ENCODE measurements at regions not wholly inside any gene's neighbourhood (a gene's known extent, or its start where the extent isn't known, plus 50 kb on each side); places are given as distances from the start of the nearest gene placed in this dataset.

GRCh38 chr12:34379142-34379541 lies 356.8 kb downstream of the ALG10 start:
- DNase-seq: no peak

- DNase-seq: no peak
Measured at GRCh38 chr12:34384693-34385092, 362.4 kb downstream of the ALG10 start.

- no peak for DNase-seq
Measured at GRCh38 chr12:34386016-34386415, 363.7 kb downstream of the ALG10 start.

- DNase-seq: no peak
Measured at GRCh38 chr12:34386621-34387255, 364.4 kb downstream of the ALG10 start.

GRCh38 chr12:34387711-34388635 lies 365.7 kb downstream of the ALG10 start:
- no peak for DNase-seq

- no peak for DNase-seq
Measured at GRCh38 chr12:34388636-34389377, 366.5 kb downstream of the ALG10 start.

GRCh38 chr12:34389378-34390170 lies 367.3 kb downstream of the ALG10 start:
- DNase-seq: no peak

GRCh38 chr12:34390171-34390841 lies 368.0 kb downstream of the ALG10 start:
- no peak for DNase-seq

- no peak for DNase-seq
Measured at GRCh38 chr12:34390846-34391700, 368.8 kb downstream of the ALG10 start.

GRCh38 chr12:34391771-34392581 lies 369.7 kb downstream of the ALG10 start:
- DNase-seq: no peak

GRCh38 chr12:34392741-34393085 lies 370.4 kb downstream of the ALG10 start:
- no peak for DNase-seq

- no peak for DNase-seq
Measured at GRCh38 chr12:34393086-34393820, 371.0 kb downstream of the ALG10 start.

- DNase-seq: no peak
Measured at GRCh38 chr12:34393821-34394150, 371.5 kb downstream of the ALG10 start.

GRCh38 chr12:34394211-34395055 lies 372.1 kb downstream of the ALG10 start:
- no peak for DNase-seq

- no peak for DNase-seq
Measured at GRCh38 chr12:34395056-34396005, 373.0 kb downstream of the ALG10 start.

- DNase-seq: no peak
Measured at GRCh38 chr12:34396006-34396860, 373.9 kb downstream of the ALG10 start.
